Stimulated activated CD4-positive, alpha-beta T cell treated with anti-CD3 and anti-CD28 coated beads, TNF-alpha, amount 100 ng/mL, for 4 hours (primary cell): ENCODE measurements at regions not wholly inside any gene's neighbourhood (a gene's known extent, or its start where the extent isn't known, plus 50 kb on each side); places are given as distances from the start of the nearest gene placed in this dataset.
"Not testable (repeated sequence)": the region's sequence is repeated elsewhere in the genome, so short reads cannot be mapped to it uniquely, and the experiment has no call there.

Experiments used
- DNase-seq, 3 experiments: peaks; one replicate each; pipeline ENCODE4 v3.0.0-alpha.2; 2020; ENCODE audit warnings: low read depth in 3 of 3

- no peak for DNase-seq
These were observed 152.5 kb upstream of the CHST15 start for GRCh38 chr10:124245806-124246440.

DNA sequence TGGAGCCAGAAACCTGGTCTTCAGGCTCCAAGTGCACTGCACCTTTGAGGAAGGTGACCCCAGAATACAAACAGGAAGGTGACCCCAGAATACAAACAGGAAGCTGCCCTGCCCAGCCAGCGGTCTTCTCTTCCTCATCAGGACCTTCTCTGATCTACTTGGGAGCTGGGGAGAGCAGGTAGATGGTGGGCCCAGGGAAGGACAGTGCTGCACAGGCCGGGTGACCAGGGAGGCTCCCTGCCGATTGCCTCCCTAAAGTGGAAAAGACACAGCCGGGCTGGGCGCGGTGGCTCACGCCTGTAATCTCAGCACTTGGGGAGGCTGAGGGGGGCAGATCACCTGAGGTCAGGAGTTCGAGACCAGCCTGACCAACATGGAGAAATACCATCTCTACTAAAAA is 151.8 kb upstream of the CHST15 start:
- no peak for DNase-seq

GRCh38 chr10:124244256-124244877 is 151.0 kb upstream of the CHST15 start:
- no peak for DNase-seq

GRCh38 chr10:124243702-124244121 is 150.3 kb upstream of the CHST15 start:
- no peak for DNase-seq

DNA sequence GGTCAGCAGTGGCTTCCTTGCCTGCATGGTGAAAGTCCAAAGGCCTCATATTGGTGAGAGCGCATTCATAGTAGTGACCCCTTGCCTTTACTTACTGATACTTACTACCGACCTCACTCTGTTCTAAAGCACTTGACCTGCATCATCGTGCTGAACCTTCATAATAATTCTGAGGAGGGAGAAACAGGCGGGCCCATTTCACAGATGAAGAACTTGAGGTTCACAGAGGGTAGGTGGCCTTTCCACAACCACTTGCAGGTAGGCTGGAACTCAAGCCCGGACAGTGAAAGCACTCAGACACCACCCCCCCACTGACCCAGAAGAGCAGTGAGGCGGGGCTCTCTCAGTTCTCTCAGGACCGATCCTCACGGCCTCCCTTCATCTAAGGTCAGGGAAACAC is 149.4 kb upstream of the CHST15 start:
- DNase-seq: no peak

- no peak for DNase-seq
These were observed 149.0 kb upstream of the CHST15 start for GRCh38 chr10:124242365-124242764.

DNA sequence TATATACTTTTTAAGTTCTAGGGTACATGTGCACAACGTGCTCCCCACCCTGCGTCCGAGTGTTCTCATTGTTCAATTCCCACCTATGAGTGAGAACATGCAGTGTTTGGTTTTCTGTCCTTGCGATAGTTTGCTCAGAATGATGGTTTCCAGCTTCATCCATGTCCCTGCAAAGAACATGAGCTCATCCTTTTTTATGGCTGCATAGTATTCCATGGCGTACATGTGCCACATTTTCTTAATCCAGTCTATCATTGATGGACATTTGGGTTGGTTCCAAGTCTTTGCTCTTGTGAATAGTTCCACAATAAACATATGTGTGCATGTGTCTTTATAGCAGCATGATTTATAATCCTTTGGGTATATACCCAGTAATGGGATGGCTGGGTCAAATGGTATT is 148.1 kb upstream of the CHST15 start:
- not testable (repeated sequence) for DNase-seq

DNA sequence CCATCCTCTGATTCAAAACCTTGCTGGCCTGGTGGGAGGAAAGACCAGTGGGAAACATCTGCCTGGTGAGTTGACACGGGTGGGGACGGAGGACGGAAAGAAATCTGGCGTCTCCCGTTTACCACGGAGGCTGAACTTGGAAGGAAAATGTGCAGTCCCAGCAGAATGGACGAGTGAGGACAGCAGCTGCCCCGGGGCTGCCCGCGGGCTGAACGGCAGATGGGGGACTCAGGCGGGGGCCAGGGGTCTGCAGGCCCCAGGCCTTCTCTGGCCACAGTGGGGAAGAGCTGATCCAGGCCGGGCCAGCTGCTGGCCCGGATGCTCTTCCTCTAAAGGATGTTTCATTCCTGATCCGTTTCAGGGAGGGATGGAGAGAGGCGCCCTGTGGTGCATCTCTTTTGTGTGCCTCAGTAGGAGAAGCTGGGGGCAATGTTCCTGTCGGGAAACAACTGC is 147.5 kb upstream of the CHST15 start:
- no peak for DNase-seq

DNA sequence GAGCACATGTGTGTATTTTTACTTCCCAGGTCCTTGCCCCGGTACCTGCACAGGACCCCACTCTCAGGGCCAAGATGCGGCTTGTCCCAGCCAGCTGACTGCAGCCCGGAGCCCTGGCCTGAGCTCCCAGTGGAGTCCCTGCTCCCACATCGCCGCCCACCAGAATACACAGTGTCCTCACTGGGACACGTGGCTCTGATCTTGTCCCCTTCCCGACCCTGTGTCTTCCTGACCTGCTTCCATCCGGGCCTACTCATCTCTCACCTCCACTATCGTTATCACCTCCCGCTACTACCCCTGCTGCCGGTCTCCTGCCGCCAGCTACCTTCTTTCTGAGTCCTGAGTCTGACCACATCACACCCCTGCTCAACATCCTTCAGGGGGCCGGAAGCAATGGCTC is 146.3 kb upstream of the CHST15 start:
- DNase-seq: no peak

DNA sequence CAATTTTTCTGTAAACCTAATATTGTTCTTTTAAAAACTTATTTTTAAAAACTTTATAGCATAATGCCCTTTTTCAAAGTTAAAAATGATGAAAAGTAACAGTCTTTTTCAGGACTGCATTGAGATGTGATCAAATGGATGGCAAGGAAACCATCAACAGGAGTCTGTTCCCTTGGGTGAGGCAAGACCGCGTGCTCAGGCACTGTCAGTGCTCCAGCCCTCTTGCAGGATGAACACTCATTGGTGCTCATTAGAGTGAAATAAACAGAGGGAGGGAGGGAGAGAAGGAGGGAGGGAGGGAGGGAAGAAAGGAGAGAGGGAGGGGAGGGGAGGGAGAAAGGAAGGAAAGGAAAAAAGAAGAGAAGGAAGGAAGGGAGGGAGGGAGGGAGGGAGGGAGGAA is 145.7 kb upstream of the CHST15 start:
- no peak for DNase-seq

GRCh38 chr10:124238367-124238766 is 145.0 kb upstream of the CHST15 start:
- DNase-seq: no peak

DNA sequence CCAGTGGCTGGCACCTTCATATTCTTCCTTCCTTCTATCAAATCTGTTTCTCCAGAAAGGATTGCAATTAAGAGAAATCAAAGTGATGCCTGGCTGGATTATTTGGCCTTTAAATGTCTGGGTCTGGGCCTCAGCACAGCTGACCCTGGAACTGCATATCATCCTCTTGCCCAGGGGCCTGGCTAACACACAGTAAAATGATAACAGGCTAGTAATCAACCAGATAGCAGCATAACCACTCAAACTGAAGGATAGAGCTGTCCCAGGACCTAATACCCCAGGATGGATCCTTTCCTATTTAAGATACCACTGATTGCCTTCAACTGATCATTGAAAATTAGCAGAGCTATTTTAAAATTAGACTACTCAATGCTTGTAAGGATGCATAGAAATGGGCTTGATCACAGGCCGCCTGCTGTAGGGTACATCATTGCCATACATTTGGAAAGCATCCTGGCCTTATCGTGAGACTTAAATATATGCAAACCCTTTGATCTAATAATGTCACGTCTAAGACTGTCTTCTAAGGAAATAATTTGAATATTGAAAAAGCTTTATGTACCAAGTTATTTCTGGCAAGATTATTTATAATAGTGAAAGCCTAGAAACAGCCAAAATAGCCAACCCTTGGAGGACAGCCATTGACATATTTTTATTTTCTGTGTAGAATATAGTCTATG is 144.0 kb upstream of the CHST15 start:
- DNase-seq: no peak

- no peak for DNase-seq
These were observed 143.4 kb upstream of the CHST15 start for GRCh38 chr10:124236816-124237215.

DNA sequence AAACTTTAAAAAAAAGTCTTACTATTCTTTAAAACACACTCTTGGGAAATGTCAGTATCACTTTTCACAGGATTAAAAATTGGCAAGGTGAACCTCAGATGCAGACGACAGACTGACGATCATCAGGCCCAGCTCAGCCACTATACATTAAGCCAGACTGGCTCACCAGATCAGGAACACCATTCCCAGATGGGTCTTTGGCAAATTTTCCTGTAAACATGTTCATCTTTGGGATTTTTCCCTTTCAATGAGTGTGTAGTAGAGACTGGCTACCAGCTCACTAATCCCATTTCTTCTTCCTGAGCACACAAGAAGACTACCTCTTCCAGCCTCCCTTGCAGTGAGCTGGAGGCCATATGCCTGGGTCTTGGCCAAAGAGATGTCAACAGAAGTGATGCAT is 142.7 kb upstream of the CHST15 start:
- no peak for DNase-seq

DNA sequence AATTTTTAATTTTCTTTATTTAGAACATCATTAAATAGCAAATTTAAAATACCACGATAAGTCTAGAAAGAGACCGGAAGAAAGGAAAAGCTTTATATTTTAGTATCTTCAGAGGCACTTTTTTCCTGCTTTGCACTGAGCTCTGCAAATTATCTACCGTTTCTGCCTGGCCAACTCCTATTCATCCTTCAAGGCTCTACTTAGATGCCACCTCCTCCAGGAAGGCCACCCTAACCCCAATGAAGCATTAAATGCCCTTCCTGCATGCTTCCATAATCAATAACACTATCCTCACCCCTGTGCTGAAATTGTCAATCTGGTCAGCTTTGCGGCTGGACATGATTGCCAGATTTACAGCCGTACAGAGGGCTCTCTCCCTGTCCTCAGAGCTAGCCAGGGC is 141.8 kb upstream of the CHST15 start:
- no peak for DNase-seq

DNA sequence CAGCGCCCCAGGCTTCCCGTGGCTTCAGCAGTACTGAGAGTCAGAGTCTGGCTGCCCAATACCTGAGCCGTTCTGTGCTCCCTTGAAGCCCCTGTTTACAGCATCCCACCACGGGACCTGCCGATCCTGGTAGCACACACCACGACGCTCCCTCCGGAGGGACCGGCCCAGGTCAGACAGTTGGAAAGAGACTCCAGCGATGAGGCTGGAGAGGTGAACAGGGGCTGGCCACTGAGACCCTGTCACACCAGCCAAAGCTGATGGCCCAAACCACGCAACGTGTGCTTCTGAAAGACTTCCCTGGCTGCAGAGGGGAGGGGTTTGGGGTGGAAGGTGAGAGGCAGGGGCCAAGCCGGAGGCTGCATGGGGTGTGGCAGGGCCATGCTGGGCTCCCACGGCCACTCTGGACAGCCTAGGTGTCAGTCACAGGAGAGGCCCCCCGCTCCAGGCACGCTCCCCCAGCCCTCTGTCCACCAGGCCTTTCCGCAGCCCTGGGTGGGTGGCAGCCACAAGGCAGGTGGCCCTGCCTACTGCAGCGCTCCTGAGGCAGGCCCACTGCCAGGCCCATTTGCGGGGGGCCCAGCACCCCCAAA is 140.2 kb upstream of the CHST15 start:
- no peak for DNase-seq

GRCh38 chr10:124232686-124233545 is 139.5 kb upstream of the CHST15 start:
- DNase-seq: no peak

- no peak for DNase-seq
These were observed 138.1 kb upstream of the CHST15 start for GRCh38 chr10:124231168-124232155.

DNA sequence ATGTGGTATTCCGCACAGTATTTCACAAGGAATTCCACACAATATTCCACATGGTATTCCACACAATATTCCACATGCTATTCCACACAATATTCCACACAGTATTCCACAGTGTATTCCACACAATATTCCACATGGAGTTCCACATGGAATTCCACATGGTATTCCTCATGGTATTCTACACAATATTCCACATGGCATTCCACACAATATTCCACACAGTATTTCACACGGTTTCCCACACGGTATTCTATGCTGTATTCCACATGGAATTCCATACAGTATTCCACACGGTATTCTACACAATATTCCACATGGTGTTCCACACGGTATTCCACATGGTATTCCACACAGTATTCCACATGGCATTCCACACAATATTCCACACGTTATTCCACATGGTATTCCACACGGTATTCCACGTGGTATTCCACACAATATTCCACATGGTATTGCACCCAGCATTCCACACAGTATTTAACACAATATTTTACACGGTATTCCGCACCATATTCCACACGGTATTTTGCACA is 137.3 kb upstream of the CHST15 start:
- no peak for DNase-seq

DNA sequence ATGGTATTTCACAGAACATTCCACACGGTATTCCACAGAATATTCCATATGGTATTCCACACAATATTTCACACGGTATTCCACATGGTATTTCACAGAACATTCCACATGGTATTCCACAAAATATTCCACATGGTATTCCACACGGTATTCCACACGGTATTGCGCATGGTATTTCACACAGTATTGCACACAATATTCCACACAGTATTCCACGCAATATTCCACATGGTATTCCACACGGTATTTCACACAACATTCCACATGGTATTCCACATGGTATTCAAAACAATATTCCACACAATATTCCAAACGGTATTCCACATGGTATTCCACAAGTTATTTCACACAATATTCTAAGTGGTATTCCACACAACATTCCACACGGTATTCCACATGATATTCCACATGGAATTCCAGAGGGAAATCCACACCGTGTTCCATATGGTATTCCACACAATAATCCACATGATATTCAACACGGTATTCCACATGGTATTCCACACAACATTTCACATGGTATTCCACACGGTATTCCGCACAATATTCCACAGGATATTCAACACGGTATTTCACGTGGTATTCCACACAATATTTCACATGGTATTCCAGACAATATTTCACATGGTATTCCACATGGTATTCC is 136.7 kb upstream of the CHST15 start:
- DNase-seq: no peak
